ENCODE measurements at regions not wholly inside any gene's neighbourhood (a gene's known extent, or its start where the extent isn't known, plus 50 kb on each side); places are given as distances from the start of the nearest gene placed in this dataset.

- no peak for DNase-seq (ENCODE audit: low read depth in 3 of 3, low spot score in 1 of 3)
Measured at GRCh38 chr15:96262097-96262496, 68.4 kb upstream of the NR2F2 start.

GRCh38 chr15:96262549-96263489, 67.7 kb upstream of the NR2F2 start:
- DNase-seq (ENCODE audit: low read depth in 3 of 3, low spot score in 1 of 3): no peak

- DNase-seq (ENCODE audit: low read depth in 3 of 3, low spot score in 1 of 3): no peak
Measured at GRCh38 chr15:96264351-96264798, 66.1 kb upstream of the NR2F2 start.

GRCh38 chr15:96264801-96265515, 65.5 kb upstream of the NR2F2 start:
- no peak for DNase-seq (ENCODE audit: low read depth in 3 of 3, low spot score in 1 of 3)

- DNase-seq (ENCODE audit: low read depth in 3 of 3, low spot score in 1 of 3): no peak
Measured at GRCh38 chr15:96266456-96266855, 64.0 kb upstream of the NR2F2 start.

GRCh38 chr15:96267463-96267862, 63.0 kb upstream of the NR2F2 start:
- DNase-seq (ENCODE audit: low read depth in 3 of 3, low spot score in 1 of 3): no peak

GRCh38 chr15:96268442-96269204, 61.9 kb upstream of the NR2F2 start:
- DNase-seq (ENCODE audit: low read depth in 3 of 3, low spot score in 1 of 3): no peak

- DNase-seq (ENCODE audit: low read depth in 3 of 3, low spot score in 1 of 3): no peak
Measured at GRCh38 chr15:96270581-96271172, 59.8 kb upstream of the NR2F2 start.

GRCh38 chr15:96272427-96272826, 58.1 kb upstream of the NR2F2 start:
- DNase-seq (ENCODE audit: low read depth in 3 of 3, low spot score in 1 of 3): no peak

- no peak for DNase-seq (ENCODE audit: low read depth in 3 of 3, low spot score in 1 of 3)
Measured at GRCh38 chr15:96273317-96274086, 57.0 kb upstream of the NR2F2 start.

GRCh38 chr15:96274087-96274440, 56.4 kb upstream of the NR2F2 start:
- no peak for DNase-seq (ENCODE audit: low read depth in 3 of 3, low spot score in 1 of 3)

GRCh38 chr15:96274698-96275097, 55.8 kb upstream of the NR2F2 start:
- DNase-seq (ENCODE audit: low read depth in 3 of 3, low spot score in 1 of 3): no peak

- no peak for DNase-seq (ENCODE audit: low read depth in 3 of 3, low spot score in 1 of 3)
Measured at GRCh38 chr15:96276438-96277210, 53.9 kb upstream of the NR2F2 start.

Measured in stimulated activated CD4-positive, alpha-beta T cell treated with anti-CD3 and anti-CD28 coated beads, TNF-alpha, amount 100 ng/mL, for 1 hour (primary cell).